ENCODE measurements at regions not wholly inside any gene's neighbourhood (a gene's known extent, or its start where the extent isn't known, plus 50 kb on each side); places are given as distances from the start of the nearest gene placed in this dataset.

- TF ChIP-seq CTCF (IDR thresholded peaks at IDR 0.05; ENCODE audit: insufficient read depth, low read length, missing control alignments): no peak
- no peak for DNase-seq (ENCODE audit: low read depth, low spot score)
- ChIA-PET POLR2A (no interaction called here), CTCF (no interaction called here)
- no peak overlapping the region for H3K4me3 ChIP-seq (ENCODE audit: low read depth, low read length)
Observed at GRCh38 chr16:55418586-55418985, 60.4 kb upstream of the MMP2 start.

- no peak overlapping the region for H3K4me3 ChIP-seq (ENCODE audit: low read depth, low read length)
- no peak for TF ChIP-seq CTCF (IDR thresholded peaks at IDR 0.05; ENCODE audit: insufficient read depth, low read length, missing control alignments)
- no peak for DNase-seq (ENCODE audit: low read depth, low spot score)
- CTCF ChIA-PET: no interaction called here
- POLR2A ChIA-PET: no interaction called here
Observed at GRCh38 chr16:55421226-55421625, 57.8 kb upstream of the MMP2 start.

- no peak for TF ChIP-seq CTCF (IDR thresholded peaks at IDR 0.05; ENCODE audit: insufficient read depth, low read length, missing control alignments)
- POLR2A ChIA-PET: no interaction called here
- CTCF ChIA-PET: no interaction called here
- no peak for DNase-seq (ENCODE audit: low read depth, low spot score)
- H3K4me3 ChIP-seq (ENCODE audit: low read depth, low read length): no peak overlapping the region
Observed at GRCh38 chr16:55426865-55427484, 52.0 kb upstream of the MMP2 start.
